PC-9 (cell line): ENCODE measurements at regions not wholly inside any gene's neighbourhood (a gene's known extent, or its start where the extent isn't known, plus 50 kb on each side); places are given as distances from the start of the nearest gene placed in this dataset.

ENCODE experiments used
- BruUV-seq: library from RNA; stranded (reverse); fragments of 400-500 nt; replicated peaks from 2 replicates; lab custom pipeline; 2021; lab: Mats Ljungman, UMichigan
- CTCF ChIA-PET: fragments of 300-600 bp; sonication (Branson Sonifier 250); formaldehyde crosslinking; loops from one replicate; lab custom pipeline; 2022; ENCODE audit warnings: antibody characterized with exemption; lab: Charles Lee
- POLR2A ChIA-PET: fragments of 300-600 bp; sonication (Branson Sonifier 250); formaldehyde crosslinking; loops from one replicate; lab custom pipeline; 2022; ENCODE audit warnings: antibody characterized with exemption; ENCODE audit not compliant: unreplicated experiment; lab: Charles Lee
- DNase-seq, 2 experiments: peaks; one replicate each; pipeline versions ENCODE4 v3.0.0 to v3.0.0-alpha.2; 2015 to 2022; ENCODE audit warnings: mixed read lengths in 1 of 2
- H2AFZ ChIP-seq: fragments of 200-600 bp; sonication (generic); 2 replicates; pipeline ENCODE4 v1.8.1; 2017; ENCODE audit warnings: antibody characterized with exemption
- H3F3A ChIP-seq: fragments of 200-600 bp; sonication (generic); 2 replicates; pipeline ENCODE4 v1.8.1; 2017; ENCODE audit warnings: antibody characterized with exemption, mild to moderate bottlenecking, low read depth; ENCODE audit not compliant: insufficient read depth
- H3K27ac ChIP-seq: fragments of 200-600 bp; sonication (generic); 2 replicates; pipeline ENCODE4 v1.6.1; 2016; ENCODE audit warnings: mixed run types
- H3K27me3 ChIP-seq: fragments of 200-600 bp; sonication (generic); 2 replicates; pipeline ENCODE4 v1.6.1; 2016; ENCODE audit warnings: low read depth, mixed run types; ENCODE audit not compliant: insufficient read depth
- H3K36me3 ChIP-seq: fragments of 200-600 bp; sonication (generic); 2 replicates; pipeline ENCODE4 v1.6.1; 2016; ENCODE audit warnings: low read depth, mixed run types
- H3K4me1 ChIP-seq: fragments of 200-600 bp; sonication (generic); replicated peaks from 2 replicates; pipeline ENCODE4 v1.6.1; 2016; ENCODE audit warnings: mixed run types; ENCODE audit not compliant: insufficient read depth
- H3K4me2 ChIP-seq: fragments of 200-600 bp; sonication (generic); 2 replicates; pipeline ENCODE4 v1.6.1; 2017; ENCODE audit warnings: mixed run types
- H3K4me3 ChIP-seq: fragments of 200-600 bp; sonication (generic); 2 replicates; pipeline ENCODE4 v1.6.1; 2016; ENCODE audit warnings: mixed run types
- H3K79me2 ChIP-seq: fragments of 200-600 bp; sonication (generic); 2 replicates; pipeline ENCODE4 v1.6.1; 2017; ENCODE audit warnings: low read depth, mixed run types
- H3K9me2 ChIP-seq: fragments of 200-600 bp; sonication (generic); 2 replicates; pipeline ENCODE4 v1.8.1; 2017; ENCODE audit warnings: mild to moderate bottlenecking; ENCODE audit not compliant: insufficient read depth
- H3K9me3 ChIP-seq: fragments of 200-600 bp; sonication (generic); 2 replicates; pipeline ENCODE4 v1.8.1; 2016; ENCODE audit warnings: low read depth; ENCODE audit not compliant: insufficient read depth
- H4K20me1 ChIP-seq: fragments of 200-600 bp; sonication (generic); 2 replicates; pipeline ENCODE4 v1.8.1; 2017; ENCODE audit not compliant: insufficient read depth
- EZH2 ChIP-seq: fragments of 200-600 bp; sonication (generic); IDR thresholded peaks from 2 replicates; pipeline ENCODE4 v1.8.0; 2017; ENCODE audit warnings: antibody characterized with exemption, low read depth
- intact Hi-C: fragments of 100-400 bp; cut with micrococcal nuclease; formaldehyde crosslinking; loops from one replicate; pipeline ENCODE4 v1.10.0; 2022; ENCODE audit not compliant: unreplicated experiment
- TF ChIP-seq, protein P1 (sequence below): fragments of 200-600 bp; sonication (generic); conservative IDR thresholded peaks from 2 replicates; pipeline ENCODE4 v1.6.1; 2017; ENCODE audit warnings: mixed run types, antibody characterized with exemption, mild to moderate bottlenecking, moderate library complexity

DNA sequence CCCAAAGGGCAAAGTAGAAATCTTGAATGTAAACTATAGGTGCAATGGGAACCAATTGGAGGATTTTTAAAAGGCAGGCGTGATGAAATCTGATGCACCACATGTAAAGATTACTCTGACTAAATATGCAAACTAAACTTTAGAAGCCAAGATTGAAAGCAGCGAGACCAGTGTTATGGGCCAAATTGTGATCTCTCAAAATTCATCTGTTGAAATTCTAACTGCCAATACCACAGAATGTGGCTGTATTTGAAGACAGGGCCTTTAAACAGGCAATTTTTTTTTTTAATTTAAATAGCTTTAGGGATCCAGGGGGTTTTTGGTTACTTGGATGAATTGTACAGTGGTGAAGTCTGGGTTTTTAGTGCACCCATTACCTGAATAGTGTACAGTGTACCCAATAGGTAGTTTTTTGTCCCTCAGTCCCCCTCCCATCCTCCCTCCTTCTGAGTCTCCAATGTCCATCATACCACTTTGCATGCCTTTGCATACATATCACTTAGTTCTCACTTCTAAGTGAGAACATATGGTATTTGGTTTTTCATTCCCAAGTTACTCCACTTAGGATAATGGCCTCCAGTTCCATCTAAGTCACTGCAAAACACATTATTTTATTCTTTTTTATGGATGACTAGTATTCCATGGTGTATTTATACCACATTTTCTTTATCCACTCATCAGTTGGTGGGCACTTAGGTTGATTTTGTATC, 69.7 kb downstream of the DRD1 start:
- no peaks in the 10 kb centered on the region for H3F3A ChIP-seq
- no peak overlapping the region for H3K4me2 ChIP-seq
- intact Hi-C loops, result no loop called here
- no peak for TF ChIP-seq EZH2
- TF ChIP-seq, protein P1, sequence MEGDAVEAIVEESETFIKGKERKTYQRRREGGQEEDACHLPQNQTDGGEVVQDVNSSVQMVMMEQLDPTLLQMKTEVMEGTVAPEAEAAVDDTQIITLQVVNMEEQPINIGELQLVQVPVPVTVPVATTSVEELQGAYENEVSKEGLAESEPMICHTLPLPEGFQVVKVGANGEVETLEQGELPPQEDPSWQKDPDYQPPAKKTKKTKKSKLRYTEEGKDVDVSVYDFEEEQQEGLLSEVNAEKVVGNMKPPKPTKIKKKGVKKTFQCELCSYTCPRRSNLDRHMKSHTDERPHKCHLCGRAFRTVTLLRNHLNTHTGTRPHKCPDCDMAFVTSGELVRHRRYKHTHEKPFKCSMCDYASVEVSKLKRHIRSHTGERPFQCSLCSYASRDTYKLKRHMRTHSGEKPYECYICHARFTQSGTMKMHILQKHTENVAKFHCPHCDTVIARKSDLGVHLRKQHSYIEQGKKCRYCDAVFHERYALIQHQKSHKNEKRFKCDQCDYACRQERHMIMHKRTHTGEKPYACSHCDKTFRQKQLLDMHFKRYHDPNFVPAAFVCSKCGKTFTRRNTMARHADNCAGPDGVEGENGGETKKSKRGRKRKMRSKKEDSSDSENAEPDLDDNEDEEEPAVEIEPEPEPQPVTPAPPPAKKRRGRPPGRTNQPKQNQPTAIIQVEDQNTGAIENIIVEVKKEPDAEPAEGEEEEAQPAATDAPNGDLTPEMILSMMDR, result no peak
- ChIA-PET CTCF (no interaction called here), POLR2A (no interaction called here)
- DNase-seq, result no peak
- H4K20me1 ChIP-seq, result no peaks in the 10 kb centered on the region
- no peaks in the 10 kb centered on the region for H3K36me3 ChIP-seq
- no peaks in the 10 kb centered on the region for H3K79me2 ChIP-seq
- no peaks in the 10 kb centered on the region; the same call in 1 of the 2 replicates for H3K9me3 ChIP-seq
- H3K27ac ChIP-seq, result no peak overlapping the region
- peaks cover 11% of the 10 kb centered on the region; the same call in 1 of the 2 replicates for H3K4me1 ChIP-seq
- no peaks in the 10 kb centered on the region for H3K9me2 ChIP-seq
- H3K27me3 ChIP-seq, result peaks cover 32% of the 10 kb centered on the region
- no peak overlapping the region for H2AFZ ChIP-seq
- H3K4me3 ChIP-seq, result no peak overlapping the region
- no TSS peak for BruUV-seq

DNA sequence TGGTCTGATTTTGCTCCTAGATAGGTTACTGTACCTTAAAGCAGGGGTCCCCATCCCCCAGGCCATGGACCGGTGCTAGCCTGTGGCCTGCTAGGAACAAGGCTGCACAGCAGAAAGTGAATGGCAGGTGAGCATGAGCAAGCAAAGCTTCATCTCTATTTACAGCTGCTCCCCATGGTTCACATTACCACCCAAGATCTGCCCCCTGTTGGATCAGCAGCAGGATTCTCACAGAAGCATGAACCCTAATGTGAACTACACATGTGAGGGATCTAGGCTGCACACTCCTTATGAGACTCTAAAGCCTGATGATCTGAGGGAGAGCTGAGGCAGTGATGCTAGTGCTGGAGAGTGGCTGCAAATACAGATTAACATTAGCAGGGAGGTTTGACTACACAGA, 78.1 kb downstream of the DRD1 start:
- H3K36me3 ChIP-seq, result no peaks in the 10 kb centered on the region
- DNase-seq, result no peak
- H3K79me2 ChIP-seq, result no peaks in the 10 kb centered on the region
- H4K20me1 ChIP-seq, result no peaks in the 10 kb centered on the region
- no peak overlapping the region for H3K4me3 ChIP-seq
- no peaks in the 10 kb centered on the region for H3K4me1 ChIP-seq
- no peaks in the 10 kb centered on the region for H3K9me3 ChIP-seq
- H3K27me3 ChIP-seq, result peaks cover 57% of the 10 kb centered on the region
- H3K9me2 ChIP-seq, result no peaks in the 10 kb centered on the region
- H2AFZ ChIP-seq, result no peak overlapping the region
- CTCF ChIA-PET, result no interaction called here
- TF ChIP-seq, protein P1, result no peak
- no peak for TF ChIP-seq EZH2
- POLR2A ChIA-PET, result no interaction called here
- intact Hi-C loops, result no loop called here
- no peak overlapping the region for H3K27ac ChIP-seq
- BruUV-seq, result no TSS peak
- no peak overlapping the region for H3K4me2 ChIP-seq
- no peaks in the 10 kb centered on the region for H3F3A ChIP-seq

DNA sequence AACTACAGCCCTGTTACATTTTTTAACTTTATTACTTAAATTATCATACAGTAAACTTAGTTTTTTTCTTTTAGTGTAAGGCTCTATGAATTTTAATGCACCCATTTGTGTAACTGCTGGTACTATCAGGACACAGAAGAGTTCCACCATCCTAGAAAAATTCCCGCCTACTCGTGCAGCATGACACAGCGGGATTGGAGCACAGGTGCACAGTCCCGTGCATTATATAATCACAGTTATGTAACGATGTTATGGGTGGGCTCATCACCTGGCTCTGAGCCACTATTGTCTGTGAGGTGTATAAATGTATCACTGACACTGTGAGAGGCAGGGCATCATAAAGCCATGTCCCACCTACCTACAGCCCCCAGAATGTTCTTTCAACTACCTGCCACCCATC, 80.7 kb downstream of the DRD1 start:
- intact Hi-C loops, result no loop called here
- Histone ChIP-seq H2AFZ (no peak overlapping the region), H3K4me1 (no peaks in the 10 kb centered on the region), H3K4me3 (no peak overlapping the region), H3K79me2 (no peaks in the 10 kb centered on the region), H4K20me1 (no peaks in the 10 kb centered on the region), H3K27ac (no peak overlapping the region), H3F3A (no peaks in the 10 kb centered on the region), H3K9me3 (no peaks in the 10 kb centered on the region), H3K27me3 (peaks cover 47% of the 10 kb centered on the region), H3K36me3 (no peaks in the 10 kb centered on the region), H3K4me2 (no peak overlapping the region), H3K9me2 (no peaks in the 10 kb centered on the region)
- ChIA-PET CTCF (no interaction called here), POLR2A (no interaction called here)
- DNase-seq, result no peak
- no TSS peak for BruUV-seq
- TF ChIP-seq EZH2, result no peak
- TF ChIP-seq, protein P1, result no peak
